H9 (cell line): ENCODE measurements at regions not wholly inside any gene's neighbourhood (a gene's known extent, or its start where the extent isn't known, plus 50 kb on each side); places are given as distances from the start of the nearest gene placed in this dataset.

ENCODE experiments used
- DNase-seq: peaks from one replicate; pipeline ENCODE4 v3.0.0-alpha.2; 2017
- H2AFZ ChIP-seq: one replicate; pipeline ENCODE4 v1.6.1; 2013; ENCODE audit warnings: mild to moderate bottlenecking, low read length, control low read depth, moderate library complexity
- H2AK5ac ChIP-seq: 2 replicates; pipeline ENCODE4 v1.6.1; 2013; ENCODE audit warnings: low read length, control low read depth, mixed read lengths; ENCODE audit not compliant: insufficient read length
- H2BK120ac ChIP-seq: one replicate; pipeline ENCODE4 v1.6.1; 2013; ENCODE audit warnings: low read depth, mild to moderate bottlenecking, low read length, control low read depth, inconsistent platforms; ENCODE audit not compliant: poor library complexity, severe bottlenecking
- H2BK12ac ChIP-seq: 2 replicates; pipeline ENCODE4 v1.6.1; 2013; ENCODE audit warnings: low read length, control low read depth, mixed read lengths, low read depth; ENCODE audit not compliant: insufficient read length
- H2BK15ac ChIP-seq: 2 replicates; pipeline ENCODE4 v1.6.1; 2013; ENCODE audit warnings: low read depth, low read length, control low read depth
- H2BK20ac ChIP-seq: one replicate; pipeline ENCODE4 v1.6.1; 2013; ENCODE audit warnings: low read depth, mild to moderate bottlenecking, low read length, control low read depth, inconsistent platforms; ENCODE audit not compliant: poor library complexity, severe bottlenecking
- H2BK5ac ChIP-seq: 2 replicates; pipeline ENCODE4 v1.6.1; 2013; ENCODE audit warnings: low read length, control low read depth, mixed read lengths; ENCODE audit not compliant: insufficient read length
- H3K14ac ChIP-seq: 2 replicates; pipeline ENCODE4 v1.6.1; 2013; ENCODE audit warnings: low read length, control low read depth; ENCODE audit not compliant: insufficient read depth
- H3K18ac ChIP-seq: 2 replicates; pipeline ENCODE4 v1.6.1; 2013; ENCODE audit warnings: low read depth, mild to moderate bottlenecking, mixed read lengths, low read length, control low read depth; ENCODE audit not compliant: insufficient read length
- H3K23ac ChIP-seq: 2 replicates; pipeline ENCODE4 v1.6.1; 2013; ENCODE audit warnings: low read length, control low read depth, mixed read lengths, low read depth; ENCODE audit not compliant: insufficient read length
- H3K23me2 ChIP-seq: 2 replicates; pipeline ENCODE4 v1.6.1; 2013; ENCODE audit warnings: low read depth, mild to moderate bottlenecking, mixed read lengths, low read length, control low read depth; ENCODE audit not compliant: insufficient read length, poor library complexity, severe bottlenecking
- H3K27ac ChIP-seq: 2 replicates; pipeline ENCODE4 v1.5.1; 2013; ENCODE audit warnings: low read length, control low read depth, mixed read lengths, low read depth; ENCODE audit not compliant: insufficient read length
- H3K27me3 ChIP-seq: 2 replicates; pipeline ENCODE4 v1.6.1; 2013; ENCODE audit warnings: low read length, control low read depth, inconsistent platforms; ENCODE audit not compliant: insufficient read depth
- H3K4ac ChIP-seq: 2 replicates; pipeline ENCODE4 v1.6.1; 2013; ENCODE audit warnings: low read depth, mild to moderate bottlenecking, control low read depth, inconsistent platforms, low read length, moderate library complexity
- H3K4me1 ChIP-seq: 2 replicates; pipeline ENCODE4 v1.6.1; 2013; ENCODE audit warnings: low read length, control low read depth, inconsistent platforms; ENCODE audit not compliant: insufficient read depth
- H3K4me2 ChIP-seq: 2 replicates; pipeline ENCODE4 v1.6.1; 2013; ENCODE audit warnings: low read length, control low read depth, mixed read lengths; ENCODE audit not compliant: insufficient read length, insufficient read depth
- H3K56ac ChIP-seq: 2 replicates; pipeline ENCODE4 v1.6.1; 2013; ENCODE audit warnings: low read depth, mild to moderate bottlenecking, mixed read lengths, low read length, control low read depth; ENCODE audit not compliant: insufficient read length
- H3K79me1 ChIP-seq: 2 replicates; pipeline ENCODE4 v1.6.1; 2013; ENCODE audit warnings: low read depth, mild to moderate bottlenecking, moderate library complexity, low read length, control low read depth, inconsistent platforms; ENCODE audit not compliant: insufficient read depth, poor library complexity, severe bottlenecking
- H3K79me2 ChIP-seq: 2 replicates; pipeline ENCODE4 v1.6.1; 2013; ENCODE audit warnings: low read length, control low read depth, inconsistent platforms; ENCODE audit not compliant: insufficient read depth
- H3K9ac ChIP-seq: 2 replicates; pipeline ENCODE4 v1.6.1; 2013; ENCODE audit warnings: low read length, control low read depth, mixed read lengths; ENCODE audit not compliant: insufficient read length; ENCODE audit errors: extremely low read depth
- H3K9me3 ChIP-seq: one replicate; pipeline ENCODE4 v1.6.1; 2013; ENCODE audit warnings: low read depth, low read length, inconsistent platforms; ENCODE audit not compliant: control insufficient read depth
- H3T11ph ChIP-seq: one replicate; pipeline ENCODE4 v1.6.1; 2013; ENCODE audit warnings: mild to moderate bottlenecking, low read length, control low read depth, inconsistent platforms
- H4K20me1 ChIP-seq: one replicate; pipeline ENCODE4 v1.6.1; 2013; ENCODE audit not compliant: control insufficient read depth, insufficient read length, insufficient read depth
- H4K5ac ChIP-seq: 2 replicates; pipeline ENCODE4 v1.6.1; 2013; ENCODE audit warnings: low read depth, mild to moderate bottlenecking, mixed read lengths, low read length, control low read depth; ENCODE audit not compliant: insufficient read length
- H4K8ac ChIP-seq: replicated peaks from 2 replicates; pipeline ENCODE4 v1.6.1; 2013; ENCODE audit warnings: low read length, control low read depth, mixed read lengths, low read depth; ENCODE audit not compliant: insufficient read length
- H4K91ac ChIP-seq: 2 replicates; pipeline ENCODE4 v1.6.1; 2013; ENCODE audit warnings: low read depth, mild to moderate bottlenecking, moderate library complexity, mixed read lengths, low read length, control low read depth; ENCODE audit not compliant: insufficient read length
- H3K27ac Mint-ChIP-seq, 3 experiments: 2 replicates in 2 of 3; 3 replicates in 1 of 3; pipeline ENCODE4 v1.8.0; 2020 to 2021; ENCODE audit warnings: mixed read lengths in 3 of 3, mild to moderate bottlenecking in 1 of 3, moderate library complexity in 1 of 3
- H3K27me3 Mint-ChIP-seq: 2 replicates; pipeline ENCODE4 v1.8.0; 2021; ENCODE audit warnings: low read depth, mild to moderate bottlenecking, moderate library complexity, mixed read lengths
- H3K36me3 Mint-ChIP-seq, 3 experiments: 2 replicates in 2 of 3; 3 replicates in 1 of 3; pipeline ENCODE4 v1.8.0; 2020 to 2021; ENCODE audit warnings: low read depth in 3 of 3, mixed read lengths in 3 of 3; ENCODE audit not compliant: insufficient read depth in 1 of 3
- H3K4me1 Mint-ChIP-seq, 2 experiments: 2 replicates each; pipeline ENCODE4 v1.8.0; 2020; ENCODE audit warnings: mixed read lengths in 2 of 2
- H3K4me3 Mint-ChIP-seq, 2 experiments: 2 replicates in 1 of 2; 3 replicates in 1 of 2; pipeline ENCODE4 v1.8.0; 2020 to 2021; ENCODE audit warnings: mild to moderate bottlenecking in 2 of 2, mixed read lengths in 2 of 2, moderate library complexity in 1 of 2
- H3K9me3 Mint-ChIP-seq, 2 experiments: 2 replicates in 1 of 2; 3 replicates in 1 of 2; pipeline ENCODE4 v1.8.0; 2020; ENCODE audit warnings: mild to moderate bottlenecking in 2 of 2, mixed read lengths in 2 of 2, moderate library complexity in 1 of 2
- WGBS: extraction: QIAGEN DNeasy Blood & Tissue Kit; methylation state at CpG from one replicate; pipeline ENCODE4 v1.1.7; 2013; ENCODE audit warnings: missing lambda C conversion rate, low lambda C conversion rate, mixed read lengths; ENCODE audit not compliant: insufficient read length; ENCODE audit errors: extremely low coverage; 5-methylcytosine and 5-hydroxymethylcytosine counted together
- TF ChIP-seq, protein P1 (sequence below): fragments of 200-600 bp; sonication (generic); conservative IDR thresholded peaks from 3 replicates; pipeline ENCODE4 v1.8.0; 2021; ENCODE audit warnings: antibody characterized with exemption, mild to moderate bottlenecking

DNA sequence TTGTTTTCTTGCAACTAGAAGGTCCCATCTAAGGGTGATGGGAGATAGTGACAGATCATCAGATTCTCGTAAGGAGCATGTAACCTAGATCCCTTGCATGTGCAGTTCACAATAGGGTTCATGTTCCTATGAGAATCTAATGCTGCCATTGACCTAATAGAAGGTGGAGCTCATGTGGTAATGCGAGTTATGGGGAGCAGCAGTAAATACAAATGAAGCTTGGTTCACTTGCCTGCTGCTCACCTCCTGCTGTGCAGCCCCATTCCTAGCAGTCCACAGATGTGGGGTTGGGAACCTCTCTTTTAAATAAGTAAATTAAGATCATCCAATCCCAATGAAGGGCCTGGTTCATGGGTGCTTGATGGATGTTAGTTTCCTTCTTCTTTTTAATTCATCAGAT lies 148.7 kb upstream of the ATP1B1 start:
- no peaks in the 10 kb centered on the region for H3K79me2 ChIP-seq
- no peak overlapping the region for H2BK20ac ChIP-seq
- no peak overlapping the region for H2AFZ ChIP-seq
- H3K4me1 Mint-ChIP-seq, result peaks cover 0 to 7% of the 10 kb centered on the region in 2 experiments; a peak in 2 of 4 replicates
- H2BK5ac ChIP-seq, result no peak overlapping the region
- no peak overlapping the region for H3K14ac ChIP-seq
- H3K23me2 ChIP-seq, result no peaks in the 10 kb centered on the region
- no peaks in the 10 kb centered on the region for H4K20me1 ChIP-seq
- H3K23ac ChIP-seq, result no peak overlapping the region
- no peak overlapping the region for H2BK15ac ChIP-seq
- no peak overlapping the region for H3K4me2 ChIP-seq
- no peaks in the 10 kb centered on the region; a peak in 1 of 5 replicates for H3K9me3 Mint-ChIP-seq
- H4K91ac ChIP-seq, result no peak overlapping the region
- no CpG with 5 or more reads among the region's 2 CpGs for WGBS
- H3K18ac ChIP-seq, result no peak overlapping the region
- no peak overlapping the region for H2AK5ac ChIP-seq
- H4K5ac ChIP-seq, result no peak overlapping the region
- no peak overlapping the region for H3K4me3 Mint-ChIP-seq
- H3K9me3 ChIP-seq, result no peaks in the 10 kb centered on the region
- no peak for DNase-seq
- no peaks in the 10 kb centered on the region for H3K27me3 ChIP-seq
- no peaks in the 10 kb centered on the region for H3K36me3 Mint-ChIP-seq
- no peak overlapping the region for H2BK120ac ChIP-seq
- H3K56ac ChIP-seq, result no peak overlapping the region
- H4K8ac ChIP-seq, result no peak overlapping the region
- TF ChIP-seq, protein P1, sequence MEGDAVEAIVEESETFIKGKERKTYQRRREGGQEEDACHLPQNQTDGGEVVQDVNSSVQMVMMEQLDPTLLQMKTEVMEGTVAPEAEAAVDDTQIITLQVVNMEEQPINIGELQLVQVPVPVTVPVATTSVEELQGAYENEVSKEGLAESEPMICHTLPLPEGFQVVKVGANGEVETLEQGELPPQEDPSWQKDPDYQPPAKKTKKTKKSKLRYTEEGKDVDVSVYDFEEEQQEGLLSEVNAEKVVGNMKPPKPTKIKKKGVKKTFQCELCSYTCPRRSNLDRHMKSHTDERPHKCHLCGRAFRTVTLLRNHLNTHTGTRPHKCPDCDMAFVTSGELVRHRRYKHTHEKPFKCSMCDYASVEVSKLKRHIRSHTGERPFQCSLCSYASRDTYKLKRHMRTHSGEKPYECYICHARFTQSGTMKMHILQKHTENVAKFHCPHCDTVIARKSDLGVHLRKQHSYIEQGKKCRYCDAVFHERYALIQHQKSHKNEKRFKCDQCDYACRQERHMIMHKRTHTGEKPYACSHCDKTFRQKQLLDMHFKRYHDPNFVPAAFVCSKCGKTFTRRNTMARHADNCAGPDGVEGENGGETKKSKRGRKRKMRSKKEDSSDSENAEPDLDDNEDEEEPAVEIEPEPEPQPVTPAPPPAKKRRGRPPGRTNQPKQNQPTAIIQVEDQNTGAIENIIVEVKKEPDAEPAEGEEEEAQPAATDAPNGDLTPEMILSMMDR, result no peak
- no peak overlapping the region for H3K27ac ChIP-seq
- H3K9ac ChIP-seq, result no peak overlapping the region
- H3K4ac ChIP-seq, result no peak overlapping the region
- no peaks in the 10 kb centered on the region for H3K79me1 ChIP-seq
- H3K27me3 Mint-ChIP-seq, result no peaks in the 10 kb centered on the region
- H2BK12ac ChIP-seq, result no peak overlapping the region
- H3K27ac Mint-ChIP-seq, result peak overlapping the region in 1 of 3 experiments; percentile 80; a peak in 1 of 7 replicates
- no peaks in the 10 kb centered on the region for H3K4me1 ChIP-seq
- H3T11ph ChIP-seq, result no peak overlapping the region
